ENCODE measurements at regions not wholly inside any gene's neighbourhood (a gene's known extent, or its start where the extent isn't known, plus 50 kb on each side); places are given as distances from the start of the nearest gene placed in this dataset.
"Not testable (repeated sequence)": the region's sequence is repeated elsewhere in the genome, so short reads cannot be mapped to it uniquely, and the experiment has no call there.

- Histone ChIP-seq H3K4me3 (ENCODE audit: low read depth, low read length) (no peak overlapping the region), H3K27me3 (ENCODE audit: control insufficient read depth, insufficient read depth, low read length) (no peaks in the 10 kb centered on the region), H3K9me3 (ENCODE audit: control insufficient read depth, low read length) (no peaks in the 10 kb centered on the region), H2AFZ (no peak overlapping the region), H3K4me2 (ENCODE audit: low read length) (no peak overlapping the region), H3K79me2 (no peaks in the 10 kb centered on the region), H3K9ac (no peak overlapping the region), H3K4me1 (no peaks in the 10 kb centered on the region), H3K36me3 (ENCODE audit: control insufficient read depth, insufficient read depth, low read length) (no peaks in the 10 kb centered on the region), H3K27ac (no peak overlapping the region)
- no peak for TF ChIP-seq CTCF (IDR thresholded peaks at IDR 0.05)
These were observed 323.8 kb downstream of the LMO7 start for GRCh38 chr13:75959861-75960481.

- H3K9me3 ChIP-seq (ENCODE audit: control insufficient read depth, low read length); H3K4me1 ChIP-seq; H3K9ac ChIP-seq; H3K79me2 ChIP-seq; H2AFZ ChIP-seq; H3K4me3 ChIP-seq (ENCODE audit: low read depth, low read length); H3K4me2 ChIP-seq (ENCODE audit: low read length); H3K27me3 ChIP-seq (ENCODE audit: control insufficient read depth, insufficient read depth, low read length); H3K27ac ChIP-seq; H3K36me3 ChIP-seq (ENCODE audit: control insufficient read depth, insufficient read depth, low read length): not testable (repeated sequence)
These were observed 317.5 kb downstream of the LMO7 start for GRCh38 chr13:75953589-75953988.

GRCh38 chr13:75947448-75947847 lies 311.3 kb downstream of the LMO7 start:
- Histone ChIP-seq H3K4me3 (ENCODE audit: low read depth, low read length) (no peak overlapping the region), H3K4me2 (ENCODE audit: low read length) (no peak overlapping the region), H3K27me3 (ENCODE audit: control insufficient read depth, insufficient read depth, low read length) (no peaks in the 10 kb centered on the region), H3K79me2 (no peaks in the 10 kb centered on the region), H3K9ac (no peak overlapping the region), H2AFZ (no peak overlapping the region), H3K9me3 (ENCODE audit: control insufficient read depth, low read length) (no peaks in the 10 kb centered on the region), H3K27ac (no peak overlapping the region), H3K4me1 (no peaks in the 10 kb centered on the region), H3K36me3 (ENCODE audit: control insufficient read depth, insufficient read depth, low read length) (no peaks in the 10 kb centered on the region)
- no peak for TF ChIP-seq CTCF (IDR thresholded peaks at IDR 0.05)

- Histone ChIP-seq H3K9me3 (ENCODE audit: control insufficient read depth, low read length) (no peaks in the 10 kb centered on the region), H3K4me1 (no peaks in the 10 kb centered on the region), H3K79me2 (no peaks in the 10 kb centered on the region), H3K27me3 (ENCODE audit: control insufficient read depth, insufficient read depth, low read length) (no peaks in the 10 kb centered on the region), H3K9ac (no peak overlapping the region), H3K36me3 (ENCODE audit: control insufficient read depth, insufficient read depth, low read length) (no peaks in the 10 kb centered on the region), H3K4me2 (ENCODE audit: low read length) (no peak overlapping the region), H3K27ac (no peak overlapping the region), H3K4me3 (ENCODE audit: low read depth, low read length) (no peak overlapping the region), H2AFZ (no peak overlapping the region)
- TF ChIP-seq CTCF (IDR thresholded peaks at IDR 0.05), result no peak
These were observed 310.6 kb downstream of the LMO7 start for GRCh38 chr13:75946536-75947284.

GRCh38 chr13:75945841-75946482 lies 309.8 kb downstream of the LMO7 start:
- Histone ChIP-seq H3K36me3 (ENCODE audit: control insufficient read depth, insufficient read depth, low read length) (no peaks in the 10 kb centered on the region), H2AFZ (no peak overlapping the region), H3K4me2 (ENCODE audit: low read length) (no peak overlapping the region), H3K4me1 (no peaks in the 10 kb centered on the region), H3K27me3 (ENCODE audit: control insufficient read depth, insufficient read depth, low read length) (no peaks in the 10 kb centered on the region), H3K9ac (no peak overlapping the region), H3K9me3 (ENCODE audit: control insufficient read depth, low read length) (no peaks in the 10 kb centered on the region), H3K27ac (no peak overlapping the region), H3K79me2 (no peaks in the 10 kb centered on the region), H3K4me3 (ENCODE audit: low read depth, low read length) (no peak overlapping the region)
- no peak for TF ChIP-seq CTCF (IDR thresholded peaks at IDR 0.05)

Data from parathyroid adenoma (tissue), 2 donors.